Occipital lobe (tissue), 1 donor: ENCODE measurements at regions not wholly inside any gene's neighbourhood (a gene's known extent, or its start where the extent isn't known, plus 50 kb on each side); places are given as distances from the start of the nearest gene placed in this dataset.

ENCODE experiments used
- DNase-seq: peaks from one replicate; lab custom pipeline; 2025; lab: John Stamatoyannopoulos, UW

- no peak for DNase-seq
These were observed 51.5 kb upstream of the DPYSL4 start for GRCh38 chr10:132135053-132135872.

- no peak for DNase-seq
These were observed 50.6 kb upstream of the DPYSL4 start for GRCh38 chr10:132136097-132136521.

DNA sequence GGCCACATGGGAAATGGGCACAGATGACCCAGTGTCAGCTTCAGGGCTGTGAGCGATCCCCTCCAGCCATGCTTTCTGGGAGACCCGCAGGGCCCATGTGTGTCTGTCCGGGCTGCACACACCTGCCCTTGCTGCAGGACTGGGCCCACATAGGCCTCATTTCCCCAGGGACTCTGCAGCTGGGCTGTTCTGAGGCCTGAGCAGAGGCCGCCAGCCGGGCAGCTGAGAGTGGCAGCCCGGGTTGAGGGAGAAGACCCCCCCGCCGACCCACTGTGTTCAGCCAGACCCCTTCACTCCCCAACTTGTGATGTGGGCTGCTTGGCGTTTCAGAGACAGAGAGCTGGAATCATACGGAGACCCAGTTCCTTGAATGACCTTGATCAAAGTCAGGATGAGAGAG is 50.1 kb upstream of the DPYSL4 start:
- no peak for DNase-seq
